ENCODE measurements at regions not wholly inside any gene's neighbourhood (a gene's known extent, or its start where the extent isn't known, plus 50 kb on each side); places are given as distances from the start of the nearest gene placed in this dataset.

GRCh38 chr12:65646127-65646643, 178.1 kb upstream of the HMGA2 start:
- H3K4me3 ChIP-seq (ENCODE audit: low read depth, low read length, poor library complexity, severe bottlenecking) = no peak overlapping the region
- no peak for TF ChIP-seq CTCF (conservative IDR thresholded peaks at IDR 0.05; ENCODE audit: low read depth, low read length)
- no peak for TF ChIP-seq EZH2 (IDR thresholded peaks at IDR 0.05; ENCODE audit: borderline replicate concordance, low read depth, low read length, poor library complexity, severe bottlenecking)
- no peaks in the 10 kb centered on the region for H3K9me3 ChIP-seq (ENCODE audit: low read depth, low read length, poor library complexity, severe bottlenecking)
- H3K36me3 ChIP-seq (ENCODE audit: insufficient read depth, low read length, poor library complexity, severe bottlenecking) = no peaks in the 10 kb centered on the region
- BruUV-seq (replicated peaks) = no TSS peak
- peaks cover 19% of the 10 kb centered on the region for H3K4me1 ChIP-seq (ENCODE audit: insufficient read depth, low read length, poor library complexity, severe bottlenecking)
- no peak for DNase-seq (ENCODE audit: low spot score)
- H3K27ac ChIP-seq (ENCODE audit: low read depth, low read length, poor library complexity, severe bottlenecking) = no peak overlapping the region
- H3K27me3 ChIP-seq (replicated peaks; ENCODE audit: insufficient read depth, low read depth, low read length, poor library complexity) = no peaks in the 10 kb centered on the region
- CTCF ChIA-PET = no interaction called here
- intact Hi-C loops (cut with micrococcal nuclease; ENCODE audit: unreplicated experiment) = no loop called here
- POLR2A ChIA-PET (ENCODE audit: low non-redundant PET) = no interaction called here

- Histone ChIP-seq H3K36me3 (ENCODE audit: insufficient read depth, low read length, poor library complexity, severe bottlenecking) (no peaks in the 10 kb centered on the region), H3K4me3 (ENCODE audit: low read depth, low read length, poor library complexity, severe bottlenecking) (no peak overlapping the region), H3K9me3 (ENCODE audit: low read depth, low read length, poor library complexity, severe bottlenecking) (no peaks in the 10 kb centered on the region), H3K27ac (ENCODE audit: low read depth, low read length, poor library complexity, severe bottlenecking) (no peak overlapping the region), H3K27me3 (replicated peaks; ENCODE audit: insufficient read depth, low read depth, low read length, poor library complexity) (no peaks in the 10 kb centered on the region), H3K4me1 (ENCODE audit: insufficient read depth, low read length, poor library complexity, severe bottlenecking) (peaks cover 19% of the 10 kb centered on the region)
- BruUV-seq (replicated peaks) = no TSS peak
- ChIA-PET CTCF (no interaction called here), POLR2A (ENCODE audit: low non-redundant PET) (no interaction called here)
- DNase-seq (ENCODE audit: low spot score) = no peak
- no peak for TF ChIP-seq EZH2 (IDR thresholded peaks at IDR 0.05; ENCODE audit: borderline replicate concordance, low read depth, low read length, poor library complexity, severe bottlenecking)
- TF ChIP-seq CTCF (conservative IDR thresholded peaks at IDR 0.05; ENCODE audit: low read depth, low read length) = no peak
- intact Hi-C loops (cut with micrococcal nuclease; ENCODE audit: unreplicated experiment) = no loop called here
Observed at GRCh38 chr12:65647074-65647473, 177.2 kb upstream of the HMGA2 start.

GRCh38 chr12:65648461-65648860, 175.8 kb upstream of the HMGA2 start:
- TF ChIP-seq CTCF (conservative IDR thresholded peaks at IDR 0.05; ENCODE audit: low read depth, low read length) = no peak
- TF ChIP-seq EZH2 (IDR thresholded peaks at IDR 0.05; ENCODE audit: borderline replicate concordance, low read depth, low read length, poor library complexity, severe bottlenecking) = no peak
- ChIA-PET CTCF (no interaction called here), POLR2A (ENCODE audit: low non-redundant PET) (no interaction called here)
- intact Hi-C loops (cut with micrococcal nuclease; ENCODE audit: unreplicated experiment) = no loop called here
- Histone ChIP-seq H3K4me1 (ENCODE audit: insufficient read depth, low read length, poor library complexity, severe bottlenecking) (peaks cover 18% of the 10 kb centered on the region), H3K9me3 (ENCODE audit: low read depth, low read length, poor library complexity, severe bottlenecking) (no peaks in the 10 kb centered on the region), H3K4me3 (ENCODE audit: low read depth, low read length, poor library complexity, severe bottlenecking) (no peak overlapping the region), H3K27ac (ENCODE audit: low read depth, low read length, poor library complexity, severe bottlenecking) (no peak overlapping the region), H3K27me3 (replicated peaks; ENCODE audit: insufficient read depth, low read depth, low read length, poor library complexity) (no peaks in the 10 kb centered on the region), H3K36me3 (ENCODE audit: insufficient read depth, low read length, poor library complexity, severe bottlenecking) (no peaks in the 10 kb centered on the region)
- DNase-seq (ENCODE audit: low spot score) = no peak
- no TSS peak for BruUV-seq (replicated peaks)
